Skin of body (tissue), 1 donor: ENCODE measurements at regions not wholly inside any gene's neighbourhood (a gene's known extent, or its start where the extent isn't known, plus 50 kb on each side); places are given as distances from the start of the nearest gene placed in this dataset.
"Not testable (repeated sequence)": the region's sequence is repeated elsewhere in the genome, so short reads cannot be mapped to it uniquely, and the experiment has no call there.

Experiments used
- DNase-seq: peaks from one replicate; lab custom pipeline; 2025; lab: John Stamatoyannopoulos, UW

DNA sequence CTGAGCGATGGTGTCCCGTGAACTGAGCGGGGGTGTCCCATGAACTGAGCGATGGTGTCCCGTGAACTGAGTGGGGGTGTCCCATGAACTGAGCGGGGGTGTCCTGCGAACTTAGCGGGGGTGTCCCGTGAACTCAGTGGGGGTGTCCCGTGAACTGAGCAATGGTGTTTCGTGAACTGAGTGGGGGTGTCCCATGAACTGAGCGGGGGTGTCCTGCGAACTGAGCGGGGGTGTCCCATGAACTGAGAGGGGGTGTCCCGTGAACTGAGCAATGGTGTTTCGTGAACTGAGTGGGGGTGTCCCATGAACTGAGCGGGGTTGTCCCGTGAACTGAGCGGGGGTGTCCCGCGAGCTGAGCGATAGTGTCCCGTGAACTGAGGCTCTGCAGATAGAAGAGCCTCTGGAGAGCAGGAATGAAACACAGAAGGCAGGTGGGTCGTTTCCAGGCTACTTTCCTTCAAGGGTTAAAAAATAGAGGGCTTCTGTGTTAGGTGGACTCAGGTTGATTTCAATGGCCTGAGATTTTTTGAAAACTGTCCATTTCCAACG, 176.1 kb downstream of the RTP5 start:
- not testable (repeated sequence) for DNase-seq

DNA sequence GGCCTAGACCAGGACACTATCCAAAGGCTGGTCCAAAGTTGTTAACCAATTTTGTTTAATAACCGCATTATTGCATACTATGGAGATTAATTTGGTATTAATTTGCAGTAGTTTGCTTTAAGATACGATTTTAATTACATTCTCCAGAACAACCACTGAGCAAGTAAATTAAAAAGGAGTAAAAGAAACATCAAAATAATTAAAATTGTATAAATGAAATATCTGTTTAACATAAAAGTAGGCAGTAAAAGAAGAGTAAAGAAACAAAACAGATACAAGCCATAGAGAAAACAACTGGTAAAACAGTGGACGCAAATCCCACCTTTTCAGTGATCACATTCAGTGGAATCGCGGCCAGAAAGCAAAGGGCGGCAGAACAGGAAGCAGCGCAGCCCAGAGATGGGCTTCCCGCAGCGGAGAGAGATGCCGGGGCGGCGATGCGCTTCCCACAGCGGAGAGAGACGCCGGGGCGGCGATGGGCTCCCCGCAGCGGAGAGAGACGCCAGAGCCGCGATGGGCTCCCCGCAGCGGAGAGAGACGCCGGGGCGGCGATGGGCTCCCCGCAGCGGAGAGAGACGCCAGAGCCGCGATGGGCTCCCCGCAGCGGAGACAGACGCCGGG, 176.8 kb downstream of the RTP5 start:
- DNase-seq, result no peak

DNA sequence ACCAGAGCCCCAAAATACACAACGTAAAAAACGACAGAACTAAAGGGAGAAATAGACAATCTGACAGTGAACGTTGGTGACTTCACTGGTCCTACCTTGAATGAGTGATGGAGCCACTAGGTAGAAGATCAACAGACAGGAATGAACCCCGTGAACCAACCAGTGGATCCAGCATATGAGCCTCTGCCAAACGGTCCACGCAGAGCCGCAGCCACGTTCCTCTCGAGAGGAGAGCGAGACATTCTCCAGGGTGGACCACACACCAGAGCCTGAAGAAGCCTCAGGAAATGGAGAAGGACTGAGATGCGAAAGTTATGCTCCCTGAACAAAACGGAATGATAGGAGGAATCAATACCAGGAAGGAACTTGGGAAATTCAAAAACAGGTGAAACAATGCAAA, 178.4 kb downstream of the RTP5 start:
- no peak for DNase-seq

DNA sequence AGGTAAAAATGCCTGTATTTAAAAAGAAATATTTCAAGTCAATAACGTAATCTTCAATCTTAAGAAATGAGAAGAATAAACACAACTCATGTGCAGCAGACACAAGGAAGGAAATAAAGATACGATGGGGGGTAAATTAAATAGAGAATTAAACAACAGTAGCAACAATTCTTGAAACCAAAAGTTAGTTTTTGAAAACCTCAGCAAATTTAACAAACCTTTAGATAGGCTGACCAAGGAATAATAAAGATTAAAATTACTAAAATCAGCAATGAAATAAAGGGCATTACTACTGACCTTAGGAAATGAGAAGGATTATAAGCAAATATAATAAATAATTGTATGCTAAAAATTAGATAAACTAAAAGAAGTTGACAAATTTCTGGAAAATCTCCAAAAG, 178.9 kb downstream of the RTP5 start:
- no peak for DNase-seq

DNA sequence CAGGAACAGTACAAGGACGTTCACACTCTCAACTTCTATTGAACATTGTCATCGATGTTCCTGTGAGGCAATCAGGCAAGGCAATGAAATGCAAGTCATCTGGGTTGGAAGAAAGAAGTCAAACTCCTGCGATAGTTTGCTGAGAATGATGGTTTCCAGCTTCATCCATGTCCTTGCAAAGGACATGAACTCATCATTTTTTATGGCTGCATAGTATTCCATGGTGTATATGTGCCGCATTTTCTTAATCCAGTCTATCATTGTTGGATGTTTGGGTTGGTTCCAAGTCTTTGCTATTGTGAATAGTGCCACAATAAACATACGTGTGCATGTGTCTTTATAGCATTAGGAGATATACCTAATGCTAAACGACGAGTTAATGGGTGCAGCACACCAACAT, 180.0 kb downstream of the RTP5 start:
- not testable (repeated sequence) for DNase-seq

DNA sequence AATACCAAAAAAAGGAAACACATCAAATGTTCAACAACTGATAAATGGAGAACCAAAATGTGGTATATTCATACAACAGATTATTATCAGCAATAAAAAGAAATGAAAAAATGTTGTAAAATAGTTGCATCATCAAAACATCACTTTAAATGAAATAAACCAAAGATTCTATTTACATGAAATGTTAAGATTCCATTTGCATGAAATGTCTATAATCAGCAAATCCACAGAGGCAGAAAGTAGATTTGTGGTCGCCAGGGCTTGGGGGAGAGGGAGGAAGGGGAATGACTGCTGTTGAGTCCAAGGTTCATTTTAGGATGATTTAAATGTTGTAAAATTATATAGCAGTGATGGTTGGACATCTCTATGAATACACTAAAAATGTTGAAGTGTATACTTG, 181.9 kb downstream of the RTP5 start:
- no peak for DNase-seq

DNA sequence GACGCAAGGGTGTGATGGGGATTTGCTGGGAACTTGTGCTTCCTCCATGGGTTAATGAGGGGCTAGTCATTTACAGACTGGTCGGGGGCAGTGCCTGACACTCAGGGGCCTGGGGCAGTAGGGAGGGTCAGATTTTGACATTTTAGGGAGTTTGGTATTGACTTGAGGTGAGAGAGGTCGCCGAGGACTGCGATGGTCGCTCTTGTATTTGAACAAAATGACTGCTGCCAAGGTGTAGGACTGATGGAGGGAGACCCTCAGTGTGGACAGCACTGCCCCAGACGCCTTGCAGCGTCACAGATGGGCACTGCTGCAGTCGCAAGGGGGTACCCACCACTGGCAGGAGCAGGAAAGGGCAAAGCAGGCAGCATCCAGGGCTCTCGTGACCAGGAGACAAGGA, 182.9 kb downstream of the RTP5 start:
- DNase-seq, result no peak

DNA sequence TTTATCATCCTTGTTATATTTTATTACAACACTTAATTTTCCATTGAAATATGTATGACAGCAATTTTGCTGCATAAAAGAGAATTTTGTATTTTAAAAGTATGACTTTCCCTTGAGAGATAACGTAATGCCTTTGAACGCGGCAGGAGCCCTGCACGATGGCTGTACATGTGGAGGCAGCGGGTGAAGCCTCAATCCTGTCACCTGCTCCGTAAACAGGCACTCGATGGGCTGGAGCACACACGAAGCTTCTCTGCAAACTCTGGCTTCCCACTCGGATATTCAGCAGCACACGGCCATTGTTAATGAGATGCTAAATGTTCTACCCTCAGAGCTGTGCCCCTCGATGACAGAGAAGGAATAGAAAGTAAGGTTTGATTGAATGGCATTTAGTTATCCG, 184.4 kb downstream of the RTP5 start:
- DNase-seq, result no peak

DNA sequence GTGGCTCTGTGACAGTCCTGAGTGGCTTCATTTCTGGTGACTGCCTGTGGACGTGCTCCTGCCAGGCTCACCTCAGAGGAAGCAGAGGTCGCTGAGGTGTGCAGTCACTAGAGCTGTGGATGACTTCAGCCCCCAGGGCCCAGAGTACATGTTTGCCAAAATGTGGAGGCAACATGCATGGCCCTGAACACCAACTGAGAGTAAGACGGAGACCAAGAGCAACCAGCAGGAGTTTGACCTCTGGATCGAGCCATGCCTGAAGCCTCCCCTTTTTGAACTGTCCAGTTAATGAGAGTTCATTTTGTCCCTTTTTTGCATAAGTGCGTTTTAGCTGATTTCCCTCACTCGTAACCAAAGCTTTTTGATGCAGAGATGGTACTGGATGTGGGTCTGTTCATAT, 184.9 kb downstream of the RTP5 start:
- DNase-seq, result no peak

DNA sequence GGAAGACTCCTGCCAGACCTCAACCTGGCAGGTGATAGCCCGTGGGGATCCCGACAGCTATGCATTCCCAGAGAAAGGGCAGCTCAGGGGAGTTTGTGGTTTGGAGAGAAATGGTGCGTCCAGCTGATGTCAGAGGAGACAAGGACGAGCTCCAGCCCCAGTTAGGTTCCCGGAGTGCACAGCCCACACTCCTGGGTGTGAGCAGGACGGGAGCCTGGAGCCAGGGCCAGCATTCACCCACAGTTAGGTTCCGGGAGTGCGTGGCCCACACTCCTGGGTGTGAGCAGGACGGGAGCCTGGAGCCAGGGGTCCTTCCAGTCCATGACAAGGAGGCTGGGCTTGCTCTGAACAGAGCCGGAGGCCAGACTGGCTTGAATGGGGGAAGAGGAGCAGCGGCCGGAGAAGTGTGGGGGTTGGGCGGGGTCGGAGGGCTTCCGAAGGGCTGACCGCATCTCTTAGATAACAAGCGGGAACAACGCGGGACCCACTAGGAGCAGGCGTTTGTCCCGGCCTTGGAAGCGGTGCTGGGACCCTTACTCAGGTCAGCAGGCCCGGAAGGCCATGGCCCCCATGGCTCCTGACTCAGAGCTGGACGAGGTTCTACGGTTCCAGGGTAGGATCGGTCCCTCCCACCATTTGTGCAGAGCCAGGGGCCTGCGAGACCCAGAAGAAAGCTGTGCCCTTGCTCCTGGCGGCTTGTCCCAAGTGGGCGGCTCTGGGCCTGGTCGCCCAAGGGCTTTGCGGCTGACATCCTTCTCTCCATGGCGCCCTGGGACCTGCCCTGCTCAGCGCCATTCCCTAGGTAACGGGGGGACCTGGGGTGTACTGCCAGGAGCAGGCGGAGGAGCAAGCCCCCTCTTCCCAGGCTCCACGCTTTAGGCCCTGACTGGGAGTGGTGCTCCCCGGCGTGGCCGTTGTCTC, 185.6 kb downstream of the RTP5 start:
- no peak for DNase-seq

DNA sequence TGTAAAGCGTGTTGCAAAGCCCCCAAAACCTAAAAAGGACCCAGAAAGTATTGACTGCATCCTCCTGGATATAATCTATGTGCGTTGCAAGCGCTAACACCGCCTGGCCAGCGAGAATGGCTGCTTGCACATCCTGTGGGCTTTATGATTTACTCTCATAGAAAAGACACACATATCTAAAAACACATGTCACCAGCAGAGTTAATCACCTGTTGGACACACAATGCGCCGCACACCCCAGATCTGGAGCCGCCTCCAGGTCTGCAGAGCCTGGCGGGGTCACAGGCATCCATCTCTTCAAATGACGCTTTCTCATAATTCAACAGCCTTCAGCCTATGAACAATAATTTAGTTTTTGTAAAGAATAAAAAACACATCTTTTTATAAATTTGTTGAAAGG, 186.5 kb downstream of the RTP5 start:
- no peak for DNase-seq

DNA sequence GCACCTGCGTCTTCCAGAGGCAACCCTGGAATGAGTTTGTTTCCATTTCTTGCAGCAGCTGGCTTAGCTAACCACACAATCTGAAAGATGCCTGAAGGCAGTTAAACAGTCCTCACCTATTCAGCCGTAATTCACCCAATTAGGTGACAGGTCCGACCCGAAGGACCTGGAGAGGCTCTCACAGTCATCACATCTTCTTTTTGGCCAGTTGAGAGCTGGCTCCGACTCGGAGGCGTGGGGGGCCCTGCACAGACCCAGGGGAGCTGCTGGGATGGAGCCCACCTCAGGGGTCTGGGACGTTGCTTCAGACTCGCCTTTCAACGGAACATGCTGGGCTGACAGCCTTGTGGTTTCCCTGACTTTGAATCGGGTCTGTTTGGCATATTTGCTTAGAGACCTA, 187.3 kb downstream of the RTP5 start:
- DNase-seq, result no peak

DNA sequence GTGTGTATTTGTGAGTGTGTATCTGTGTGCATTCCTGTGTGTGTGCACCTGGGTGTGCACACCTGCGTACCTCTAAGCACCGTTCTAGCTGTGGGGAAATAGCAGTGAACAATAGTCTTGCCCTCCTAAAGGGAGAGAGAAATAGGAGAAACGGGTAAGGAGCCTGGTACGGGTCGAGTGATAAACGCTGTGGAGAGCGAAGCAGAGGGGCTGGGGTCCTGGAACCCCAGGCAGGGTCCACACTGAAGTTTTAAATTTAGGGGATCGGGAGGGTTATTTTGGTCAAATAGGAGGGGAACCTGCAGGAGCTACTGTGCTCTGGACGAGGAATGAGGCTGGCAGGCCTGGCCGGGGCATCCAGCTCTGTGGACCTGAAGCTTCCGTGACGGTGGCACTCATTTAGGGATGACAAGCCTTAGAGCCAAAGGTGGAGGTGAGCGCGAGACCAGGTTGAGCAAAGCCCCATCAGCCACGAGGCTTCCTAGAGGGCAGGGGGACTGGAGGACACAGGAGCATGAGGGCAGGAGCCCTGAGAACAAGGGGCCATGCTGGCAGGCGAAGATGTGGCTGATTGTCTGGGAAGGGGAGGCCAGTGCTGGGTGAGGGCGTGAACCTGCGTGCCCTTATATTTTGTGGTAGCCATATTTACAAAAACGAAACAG, 188.0 kb downstream of the RTP5 start:
- DNase-seq, result no peak

DNA sequence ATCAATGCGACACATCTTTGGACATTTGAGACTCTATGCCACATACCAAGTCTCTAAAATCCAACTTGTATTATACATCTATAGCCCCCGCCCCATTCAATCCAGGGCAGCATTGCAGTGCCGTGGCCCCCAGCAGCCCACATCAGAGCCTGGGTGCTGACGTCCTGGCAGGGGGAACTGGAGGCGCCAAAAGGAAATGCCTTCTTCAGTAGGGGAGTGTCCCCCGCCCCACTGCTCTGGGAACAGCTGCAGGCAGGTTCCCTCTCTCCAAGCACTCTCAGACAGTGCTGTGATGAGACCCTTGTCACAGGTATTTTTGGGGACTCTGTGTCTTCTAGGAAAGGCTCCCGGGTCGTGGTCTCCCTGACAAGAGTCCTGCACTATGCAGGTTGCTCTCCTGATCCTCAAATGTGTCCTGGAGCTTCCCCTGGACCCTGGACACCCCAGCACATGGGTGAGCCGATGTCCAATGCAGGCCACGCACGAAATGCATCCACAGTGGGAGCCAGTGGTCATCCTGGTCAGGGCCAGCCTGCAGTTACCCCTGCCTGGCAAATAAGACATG, 188.7 kb downstream of the RTP5 start:
- DNase-seq, result no peak

DNA sequence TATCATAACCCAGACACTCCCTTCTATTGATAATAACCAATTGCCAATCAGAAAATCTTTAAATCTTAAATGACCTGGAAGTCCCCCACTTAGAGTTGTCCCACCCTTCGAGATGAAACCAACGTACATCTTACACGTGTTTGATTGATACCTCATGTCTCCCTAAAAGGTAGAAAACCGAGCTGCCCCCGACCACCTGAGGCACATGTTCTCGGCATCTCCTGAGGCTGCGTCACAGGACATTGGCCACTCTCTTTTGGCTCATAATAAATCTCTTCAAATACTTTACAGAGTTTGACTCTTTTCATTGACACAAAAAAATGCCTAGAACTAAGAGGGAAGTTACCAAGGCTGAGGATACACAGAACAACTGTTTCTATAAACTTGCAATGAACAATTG, 190.0 kb downstream of the RTP5 start:
- no peak for DNase-seq

DNA sequence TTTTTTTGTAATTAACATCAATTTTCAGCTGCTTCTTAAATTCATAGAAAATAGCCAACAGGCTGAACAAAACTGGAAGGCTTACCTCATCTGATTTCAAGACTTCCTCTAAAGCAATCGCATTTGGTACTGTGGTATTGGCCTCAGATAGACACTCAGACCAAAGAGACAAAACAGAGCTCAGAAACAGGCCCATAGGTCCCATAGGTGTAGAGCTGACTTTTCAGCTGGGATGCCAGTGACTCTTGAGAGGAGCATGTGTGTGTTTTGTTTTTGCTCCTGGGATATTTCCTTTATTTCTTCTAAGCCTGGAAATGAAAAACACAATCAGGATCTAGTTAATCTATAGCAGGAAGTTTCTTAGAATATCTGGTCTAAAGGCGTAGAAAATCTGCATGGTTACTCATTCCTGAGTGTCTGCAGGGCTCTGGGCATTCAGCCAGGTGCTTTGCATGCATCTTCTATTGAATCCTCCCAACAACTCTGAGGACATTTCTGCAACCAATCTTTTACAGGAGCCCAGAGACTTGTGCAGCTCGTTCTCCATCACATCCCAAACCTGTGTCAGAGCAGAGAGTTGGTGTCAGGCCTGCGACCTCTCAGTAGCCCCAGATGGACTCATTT, 190.8 kb downstream of the RTP5 start:
- DNase-seq, result no peak

DNA sequence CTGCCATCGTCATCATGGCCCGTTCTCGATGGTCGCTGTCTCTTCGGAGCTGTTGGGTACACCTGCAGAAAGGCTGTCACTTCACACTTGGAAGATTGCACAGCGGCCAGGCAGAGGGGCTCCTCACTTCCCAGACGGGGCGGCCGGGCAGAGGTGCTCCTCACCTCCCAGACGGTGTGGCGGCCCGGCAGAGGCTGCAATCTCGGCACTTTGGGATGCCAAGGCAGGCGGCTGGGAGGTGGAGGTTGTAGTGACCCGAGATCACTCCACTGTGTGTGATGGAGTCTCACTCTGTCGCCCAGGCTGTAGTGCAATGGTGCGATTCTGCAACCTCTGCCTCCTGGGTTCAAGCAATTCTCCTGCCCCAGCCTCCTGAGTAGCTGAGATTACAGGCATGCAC, 192.4 kb downstream of the RTP5 start:
- not testable (repeated sequence) for DNase-seq

DNA sequence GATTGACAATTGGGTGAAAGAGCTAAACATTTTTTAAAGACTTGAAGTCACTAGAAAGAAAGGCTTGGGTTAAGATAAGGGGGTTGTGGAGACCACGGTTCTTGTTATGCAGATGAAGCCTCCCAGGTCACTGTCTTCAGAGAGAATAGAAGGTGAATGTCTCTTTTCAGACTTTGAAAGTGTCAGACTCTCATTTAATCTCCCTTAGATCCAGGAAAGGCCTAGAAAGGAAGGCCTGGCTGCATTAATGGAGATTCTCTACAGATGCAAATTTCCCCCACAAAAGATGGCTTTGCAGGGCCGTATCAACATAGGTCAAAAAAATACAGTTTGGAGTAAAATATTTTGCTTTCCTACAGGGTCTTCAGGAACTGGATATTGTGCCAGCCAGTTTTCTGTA, 193.9 kb downstream of the RTP5 start:
- no peak for DNase-seq

DNA sequence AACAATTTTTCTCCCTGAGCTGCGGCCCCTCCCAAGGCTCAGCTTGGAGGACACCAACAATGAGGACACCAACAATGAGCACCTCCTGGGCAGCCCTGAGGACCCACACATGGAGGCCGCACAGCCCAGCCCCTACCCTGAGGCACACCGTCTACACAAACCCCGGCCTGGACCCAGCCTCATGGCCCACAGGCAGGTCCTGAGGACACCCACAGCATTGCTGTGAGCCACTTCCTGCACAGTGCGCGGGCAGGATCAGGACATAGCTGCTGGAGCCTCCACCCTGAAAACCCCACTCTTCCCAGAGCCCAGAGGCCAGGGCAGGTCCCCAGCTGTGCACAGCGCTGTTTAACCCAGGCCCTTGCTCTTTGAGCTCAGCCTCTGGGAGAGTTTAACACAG, 194.3 kb downstream of the RTP5 start:
- DNase-seq, result no peak

DNA sequence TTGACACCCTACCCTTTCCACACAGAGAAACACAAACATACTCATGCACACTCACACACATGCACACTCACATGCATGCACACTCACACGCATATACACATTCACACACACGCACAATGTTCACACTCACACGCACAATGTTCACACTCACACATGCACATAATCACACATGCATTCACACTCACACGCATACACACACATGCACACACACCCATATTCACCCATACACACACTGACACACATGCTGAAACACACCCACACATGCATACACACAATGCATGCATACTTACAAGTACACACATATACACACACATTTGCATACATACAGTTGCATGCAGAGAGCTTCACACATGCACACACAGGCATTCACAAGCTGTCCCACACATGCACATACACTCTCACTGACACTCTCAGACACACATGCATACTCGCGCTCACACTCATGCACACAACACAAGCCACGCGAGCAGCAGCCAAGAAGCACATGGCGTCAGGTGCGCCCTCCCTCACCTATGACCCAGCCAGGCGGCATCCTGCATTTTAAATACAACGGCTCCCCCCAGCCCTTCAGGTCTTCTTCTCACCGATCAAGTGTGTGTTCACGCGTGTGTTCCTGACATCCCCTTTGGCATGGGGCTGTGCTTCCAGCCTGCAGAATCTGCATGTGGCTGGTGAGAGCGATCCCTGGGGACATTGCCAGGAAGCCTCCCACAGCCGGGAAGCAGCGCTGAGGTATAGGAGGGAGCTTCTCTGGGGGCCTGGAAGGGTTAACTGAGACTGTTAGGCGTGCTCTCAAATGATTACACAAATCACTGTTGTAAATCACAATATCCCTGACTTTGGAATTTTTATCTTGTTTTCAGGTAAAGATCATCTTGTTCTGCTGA, 195.1 kb downstream of the RTP5 start:
- DNase-seq, result no peak
